NB4 (cell line): ENCODE measurements at regions not wholly inside any gene's neighbourhood (a gene's known extent, or its start where the extent isn't known, plus 50 kb on each side); places are given as distances from the start of the nearest gene placed in this dataset.

Experiments
- CTCF ChIP-seq: IDR thresholded peaks from one replicate; pipeline ENCODE4 v1.5.1; 2012; ENCODE audit warnings: low read depth, low read length
- POLR2A ChIP-seq: IDR thresholded peaks from 2 replicates; pipeline ENCODE4 v1.6.1; 2011; ENCODE audit warnings: mild to moderate bottlenecking; ENCODE audit not compliant: insufficient read length; ENCODE audit errors: extremely low read depth

DNA sequence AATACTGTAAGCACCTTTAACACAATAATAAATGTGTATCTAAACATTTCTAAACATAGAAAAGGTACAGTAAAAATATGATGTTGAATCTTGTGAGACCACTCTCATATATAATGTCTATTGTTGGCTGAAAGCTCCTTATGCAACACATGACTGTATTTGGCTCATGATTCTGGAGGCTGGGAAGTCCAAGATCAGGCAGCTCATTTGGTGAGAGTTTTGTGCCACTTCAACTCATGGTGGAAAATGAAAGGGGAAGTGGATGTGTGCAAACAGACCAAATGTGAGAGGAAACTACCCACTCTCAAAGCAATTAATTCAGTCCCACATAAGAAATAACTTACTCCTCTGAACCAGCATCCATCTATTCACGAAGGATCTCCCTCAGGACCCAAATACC, 257.7 kb upstream of the OPRM1 start:
- TF ChIP-seq POLR2A (no peak), CTCF (no peak)
